NOMO-1 treated with dmso at 0.1 percent for 144 hours (cell line): ENCODE measurements at regions not wholly inside any gene's neighbourhood (a gene's known extent, or its start where the extent isn't known, plus 50 kb on each side); places are given as distances from the start of the nearest gene placed in this dataset.
"Not testable (repeated sequence)": the region's sequence is repeated elsewhere in the genome, so short reads cannot be mapped to it uniquely, and the experiment has no call there.

ENCODE experiments used
- DNase-seq: peaks from one replicate; lab custom pipeline; 2025; ENCODE audit not compliant: unreplicated experiment; lab: John Stamatoyannopoulos, UW

DNA sequence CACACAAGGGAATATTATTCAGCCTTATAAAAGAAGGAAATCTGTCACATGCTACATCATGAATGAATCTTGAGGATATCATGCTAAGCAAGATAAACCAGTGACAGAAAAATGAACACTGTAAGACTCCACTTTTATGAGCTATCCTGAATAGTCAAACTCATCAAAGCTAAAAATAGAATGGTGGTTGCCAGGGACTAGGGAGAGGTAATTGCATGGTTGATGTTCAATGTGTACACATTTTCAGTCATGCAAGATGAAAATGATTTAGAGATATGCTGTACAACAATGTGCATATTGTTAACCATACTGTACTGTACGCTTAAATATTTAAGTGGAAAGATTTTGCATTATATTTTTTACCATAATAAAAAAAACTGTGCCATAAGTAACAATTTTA is 1349.1 kb downstream of the XPNPEP1 start:
- DNase-seq: no peak

DNA sequence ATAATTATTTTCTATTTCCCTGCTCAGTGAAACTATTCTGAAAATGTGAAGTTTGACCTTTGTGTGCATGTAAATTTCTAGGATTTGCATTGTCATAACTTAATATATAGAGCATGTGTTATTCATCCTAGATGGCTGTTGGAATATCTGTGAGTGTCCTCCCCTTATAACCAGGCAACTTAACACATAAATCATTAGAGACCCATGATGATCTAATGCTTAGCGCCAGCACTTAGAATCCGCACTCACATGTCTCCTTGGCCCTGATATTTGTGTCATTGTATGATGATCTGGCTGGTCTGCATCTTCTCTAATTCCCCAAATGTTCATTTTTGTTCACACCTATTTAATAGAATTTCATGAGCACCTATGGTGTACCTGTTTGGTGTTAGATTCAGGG is 1354.5 kb downstream of the XPNPEP1 start:
- DNase-seq: no peak

DNA sequence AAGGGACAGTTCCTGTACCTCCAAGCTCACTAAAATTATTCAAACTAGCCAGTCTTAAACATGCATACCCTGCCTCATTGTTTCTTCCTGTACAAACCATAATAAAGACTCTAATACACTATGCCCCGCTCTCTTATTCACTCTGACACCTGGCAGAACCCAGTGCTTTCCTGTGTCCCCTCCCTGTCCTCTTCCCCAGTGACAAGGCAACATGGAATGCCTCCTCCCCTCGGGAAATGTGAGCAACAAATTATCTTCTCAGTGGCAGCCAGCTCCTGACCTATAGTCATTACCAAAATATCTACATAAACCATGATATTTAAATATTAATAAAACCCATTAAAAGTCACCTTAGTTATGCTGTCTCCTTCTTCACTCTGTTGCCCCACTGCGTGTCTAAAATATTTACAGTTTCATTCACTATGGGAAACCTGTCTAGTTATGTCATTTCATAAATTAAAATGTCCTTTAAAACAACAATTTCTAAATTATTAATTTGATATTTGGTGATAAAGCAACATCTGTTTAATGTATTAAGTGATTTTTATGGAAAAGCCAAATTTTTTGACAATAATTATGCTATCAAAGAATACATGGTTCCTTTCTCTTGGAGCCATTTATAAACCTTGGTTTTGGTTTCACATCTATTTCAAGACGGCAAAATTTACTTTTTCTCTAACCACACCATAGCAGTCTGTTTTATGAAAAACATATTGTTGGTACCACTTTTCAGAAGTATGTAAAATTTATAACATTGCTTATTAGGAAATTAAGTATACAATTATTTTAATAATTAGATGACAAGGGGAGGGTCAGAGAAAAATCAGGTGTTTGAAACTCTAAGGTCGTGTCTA is 1355.2 kb downstream of the XPNPEP1 start:
- DNase-seq: no peak

DNA sequence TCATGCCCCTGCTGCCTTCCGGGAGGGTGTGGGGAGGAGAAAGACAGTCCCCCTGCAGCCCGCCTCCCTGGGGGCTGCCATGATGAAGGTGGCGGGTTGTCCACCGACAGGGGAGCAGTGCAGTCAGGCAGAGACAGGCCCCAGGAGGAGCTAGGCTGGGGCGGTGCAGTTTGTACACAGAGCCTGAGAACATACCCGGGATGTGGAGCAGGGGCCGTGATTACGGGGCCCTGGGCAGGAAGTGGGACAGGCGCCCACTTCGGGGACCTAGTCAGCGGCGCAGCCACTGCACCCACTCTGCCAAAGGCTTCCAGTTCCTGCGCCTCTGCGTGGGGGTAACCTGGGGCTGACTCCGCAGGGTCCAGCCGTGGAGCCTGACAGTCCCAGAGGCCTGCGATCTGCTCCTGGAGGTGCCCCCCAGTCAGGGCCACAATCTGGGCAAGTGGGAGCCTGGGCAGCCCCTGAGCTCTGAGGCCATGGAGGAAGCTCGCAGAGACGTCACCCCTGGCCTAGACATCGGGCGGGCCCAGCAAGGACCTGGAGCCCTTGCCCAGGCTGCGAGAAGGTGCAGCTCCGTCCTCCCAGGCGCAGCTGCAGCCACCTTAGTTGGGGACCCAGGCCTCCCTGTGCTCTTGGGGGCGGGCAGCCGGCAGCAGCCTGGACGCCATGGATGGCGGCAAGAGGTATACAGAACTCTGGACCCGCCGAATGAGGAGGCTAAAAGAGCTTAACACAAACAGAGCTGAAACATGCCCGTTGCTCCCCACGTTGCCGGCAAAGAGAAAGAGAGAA is 1356.8 kb downstream of the XPNPEP1 start:
- DNase-seq: no peak

DNA sequence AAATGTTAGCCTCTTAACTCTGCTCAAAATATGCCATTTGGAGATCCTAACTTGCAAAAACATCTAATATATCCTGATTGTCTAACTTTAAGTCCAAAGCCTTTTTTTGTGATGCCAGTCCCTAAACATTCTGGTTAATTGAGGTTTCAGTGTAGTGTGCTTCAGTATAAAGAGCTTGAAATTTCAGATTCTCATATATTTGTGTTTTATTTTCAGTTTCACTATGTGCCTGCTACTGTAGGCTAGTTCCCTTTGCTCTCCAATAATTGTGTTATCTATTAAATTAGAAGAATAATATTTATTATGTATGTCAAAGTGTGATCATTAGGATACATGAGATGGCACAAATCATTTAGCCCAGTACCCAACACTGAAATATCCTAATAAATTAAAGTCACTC is 1361.2 kb downstream of the XPNPEP1 start:
- DNase-seq: no peak

DNA sequence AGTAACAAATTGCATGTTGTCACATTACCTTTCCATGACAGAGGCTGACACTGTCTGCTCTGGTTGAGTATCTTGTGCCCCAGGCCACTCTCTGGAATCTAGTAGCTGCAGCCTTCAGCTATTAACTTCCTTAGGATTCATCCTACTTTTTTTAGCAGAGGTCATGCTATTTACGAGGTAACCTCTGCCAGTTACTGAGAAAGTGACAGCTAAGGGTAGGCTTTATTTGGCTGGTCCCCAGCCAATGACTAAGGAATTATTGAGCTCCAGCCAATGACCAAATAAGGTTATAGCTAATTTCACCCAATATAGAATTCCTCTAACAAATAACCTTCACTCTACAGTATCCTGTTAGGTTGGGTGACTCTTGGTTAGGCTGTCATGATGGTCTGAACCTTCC is 1361.7 kb downstream of the XPNPEP1 start:
- no peak for DNase-seq

DNA sequence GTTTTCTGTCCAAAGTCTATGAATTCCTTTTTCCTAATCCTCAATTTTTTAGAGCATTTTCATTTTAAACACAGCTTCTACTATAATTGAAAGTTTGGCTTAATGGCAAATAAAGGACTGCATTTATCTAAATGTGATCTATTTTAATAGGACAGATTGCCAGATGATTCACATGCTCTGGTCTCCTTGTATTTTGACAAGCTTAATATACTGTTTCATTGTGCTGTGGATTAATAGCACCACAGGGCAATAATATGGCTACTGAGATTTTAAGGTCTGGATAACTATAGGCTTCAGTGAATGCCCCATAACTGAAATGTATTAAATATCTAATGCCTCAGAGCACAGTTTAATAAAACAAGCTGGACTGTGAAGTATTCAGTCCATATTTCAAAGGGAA is 1362.8 kb downstream of the XPNPEP1 start:
- DNase-seq: no peak

DNA sequence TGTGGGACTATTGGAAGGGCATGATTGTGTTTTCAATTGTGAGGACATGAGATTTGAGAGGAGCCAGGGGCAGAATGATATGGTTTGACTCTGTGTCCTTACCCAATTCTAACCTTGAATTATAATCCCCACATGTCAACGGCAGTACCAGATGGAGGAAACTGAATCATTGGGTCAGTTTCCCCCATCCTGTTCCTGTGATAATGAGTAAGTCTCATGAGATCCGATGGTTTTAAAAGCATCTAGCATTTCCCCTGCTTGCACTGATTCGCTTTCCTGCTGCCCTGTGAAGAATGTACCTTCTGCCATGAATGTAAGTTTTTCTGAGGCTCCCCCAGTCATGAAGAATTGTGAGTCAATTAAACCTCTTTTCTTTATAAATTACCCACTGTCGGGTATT is 1367.1 kb downstream of the XPNPEP1 start:
- no peak for DNase-seq

DNA sequence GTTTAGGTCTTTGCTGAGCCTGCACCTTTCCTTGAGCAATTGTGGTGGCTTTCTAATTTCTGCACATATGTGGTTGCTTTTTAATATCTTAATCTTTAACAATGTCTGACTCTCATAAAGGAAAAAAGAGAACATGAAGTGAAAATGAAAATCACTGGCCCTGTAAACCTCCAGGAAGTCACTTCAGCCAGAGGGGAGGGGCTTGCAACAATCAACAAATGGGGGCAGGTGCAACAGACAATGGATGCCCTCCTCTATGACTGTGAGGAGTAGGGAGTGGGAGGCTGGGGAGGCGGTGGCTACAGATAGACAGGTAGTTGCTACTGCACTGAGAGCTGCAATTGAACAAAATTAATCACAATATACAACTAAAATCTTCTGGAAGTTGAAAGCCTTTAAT is 1377.4 kb downstream of the XPNPEP1 start:
- no peak for DNase-seq

DNA sequence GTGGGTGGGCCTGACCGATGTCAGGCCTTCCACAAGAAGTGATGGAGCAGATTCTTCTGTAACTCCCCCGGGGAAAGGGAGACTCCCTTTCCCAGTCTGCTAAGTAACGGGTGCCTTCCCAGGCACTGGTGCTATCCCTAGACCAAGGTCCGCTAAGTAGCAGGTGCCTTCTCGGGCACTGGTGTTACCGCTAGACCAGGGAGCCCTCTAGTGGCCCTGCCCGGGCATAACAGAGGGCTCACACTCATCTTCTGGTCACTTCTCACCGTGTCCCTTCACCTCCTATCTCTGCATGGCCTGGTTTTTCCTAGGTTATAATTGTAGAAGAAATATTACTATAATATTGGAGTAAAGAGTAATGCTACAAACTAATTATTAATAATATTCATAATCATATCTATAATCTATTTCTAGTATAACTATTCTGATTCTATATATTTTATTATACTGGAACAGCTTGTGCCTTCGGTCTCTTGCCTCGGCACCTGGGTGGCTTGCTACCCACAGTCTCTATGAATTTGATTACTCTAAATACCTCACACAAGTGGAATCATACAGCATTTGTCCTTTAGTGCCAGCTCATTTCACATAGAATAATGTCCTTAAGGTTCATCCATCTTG is 1378.7 kb downstream of the XPNPEP1 start:
- peak; percentile 2 for DNase-seq

DNA sequence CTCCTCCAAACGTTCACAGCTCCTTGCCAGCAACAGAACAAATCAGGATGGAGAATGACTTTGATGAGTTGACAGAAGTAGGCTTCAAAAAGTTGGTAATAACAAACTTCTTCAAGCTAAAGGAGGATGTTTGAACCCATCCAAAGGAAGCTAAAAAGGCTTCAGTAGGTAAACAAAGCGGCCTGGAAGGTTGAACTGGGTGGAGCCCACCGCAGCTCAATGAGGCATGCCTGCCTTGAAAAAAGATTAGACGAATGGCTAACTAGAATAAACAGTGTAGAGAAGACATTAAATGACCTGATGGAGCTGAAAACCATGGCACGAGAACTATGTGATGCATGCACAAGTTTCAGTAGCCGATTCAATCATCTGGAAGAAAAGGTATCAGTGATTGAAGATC is 1369.0 kb upstream of the SORCS1 start:
- DNase-seq: not testable (repeated sequence)

DNA sequence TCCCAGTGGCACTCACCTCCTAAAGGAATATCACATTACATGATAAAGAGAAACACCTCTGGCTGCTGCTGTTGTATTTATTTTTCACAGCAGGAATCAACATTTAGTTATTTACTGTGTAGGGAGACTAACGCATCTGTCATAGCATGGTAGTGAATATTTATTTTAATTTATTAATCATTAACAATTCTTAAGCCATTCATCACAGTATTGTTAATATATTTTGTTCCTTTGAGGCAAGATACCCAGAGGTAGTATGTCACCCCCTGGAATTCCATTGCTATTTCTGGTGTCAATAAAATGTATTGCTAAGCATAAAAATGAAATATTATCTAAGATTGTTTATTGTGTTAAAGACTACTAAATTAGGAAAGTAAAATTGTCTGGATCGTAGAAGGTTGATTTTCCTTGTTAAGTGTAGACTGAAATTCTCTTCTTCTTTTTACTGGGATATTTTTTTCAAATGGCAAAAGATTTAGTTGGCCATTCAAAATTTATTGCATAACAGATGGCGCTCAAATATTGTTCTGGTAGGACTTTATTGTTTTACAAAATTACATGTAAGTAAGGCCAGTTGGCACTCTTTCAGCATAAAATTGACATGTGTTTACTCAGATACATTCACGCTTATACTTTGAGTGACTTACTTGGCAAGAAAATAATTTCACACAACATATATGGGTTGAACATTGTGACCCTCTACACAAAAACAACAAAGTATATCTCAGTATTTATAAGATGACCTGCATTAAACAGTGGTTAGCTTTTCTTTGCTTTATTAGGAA is 1358.7 kb upstream of the SORCS1 start:
- no peak for DNase-seq

DNA sequence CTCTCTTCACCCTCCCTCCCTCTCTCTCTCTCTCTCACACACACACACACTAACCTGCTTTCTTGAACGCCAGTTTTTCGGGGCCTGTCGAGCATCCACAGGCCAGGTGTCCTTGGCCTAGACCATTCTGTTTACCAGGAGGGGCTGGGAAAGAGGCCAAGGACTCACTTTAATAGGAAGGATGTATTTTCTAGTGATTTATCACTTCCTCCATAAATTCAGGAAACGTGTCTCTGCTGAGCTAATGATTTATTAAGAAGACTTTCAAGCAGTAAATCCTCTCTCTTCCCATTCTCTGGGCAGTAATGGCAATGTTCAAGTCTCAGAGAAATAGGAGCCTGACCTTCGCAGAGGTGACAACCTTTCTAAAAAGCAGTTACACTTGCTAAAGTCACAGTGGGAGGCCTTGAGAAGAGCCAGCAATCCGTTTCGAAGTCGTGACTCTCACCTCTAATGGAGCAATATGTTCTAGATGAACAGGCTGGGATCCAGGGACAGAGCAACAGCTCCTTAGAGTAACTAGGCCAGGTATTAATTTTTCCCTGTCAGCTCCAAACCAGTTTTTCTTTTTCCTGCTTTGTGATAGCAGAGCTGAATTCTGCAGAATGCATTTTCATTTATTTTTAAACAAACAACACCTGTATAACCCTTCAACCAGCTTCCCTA is 1357.5 kb upstream of the SORCS1 start:
- no peak for DNase-seq

DNA sequence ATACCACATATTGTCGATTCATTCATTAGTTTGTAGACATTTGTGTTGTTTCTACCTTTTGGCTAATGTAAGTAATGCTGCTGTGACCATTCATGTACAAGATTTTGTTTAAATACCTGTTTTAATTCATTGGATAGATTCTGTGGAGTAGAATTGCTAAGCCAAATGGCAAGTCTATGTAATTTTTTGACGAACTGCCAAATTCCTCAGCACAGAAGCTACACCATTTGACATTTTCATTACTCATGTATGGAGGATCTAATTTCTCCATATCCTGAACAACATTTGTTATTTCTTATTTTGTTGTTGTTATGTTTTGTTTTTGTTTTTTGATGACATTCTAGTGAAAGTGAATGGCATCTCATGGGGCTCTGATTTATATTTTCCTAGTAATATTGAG is 1351.3 kb upstream of the SORCS1 start:
- no peak for DNase-seq

DNA sequence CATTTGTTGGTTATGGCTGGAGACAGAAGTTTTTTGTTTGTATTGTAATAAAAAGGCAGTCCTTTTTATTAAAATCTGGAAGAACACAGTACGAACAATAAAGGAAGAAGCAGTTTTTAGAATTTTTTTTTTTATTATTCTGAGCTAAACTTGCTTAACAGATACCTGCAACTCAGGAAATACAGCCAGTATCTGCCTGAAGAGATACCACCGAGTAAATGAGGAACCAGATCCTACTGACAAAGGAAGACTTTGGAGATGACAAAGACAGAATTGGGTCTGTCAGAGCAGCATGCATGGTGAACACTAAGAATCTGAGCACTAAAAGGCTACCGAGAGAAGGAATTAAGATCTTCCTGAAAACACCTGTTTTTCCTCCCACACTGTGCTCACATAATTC is 1335.9 kb upstream of the SORCS1 start:
- no peak for DNase-seq

DNA sequence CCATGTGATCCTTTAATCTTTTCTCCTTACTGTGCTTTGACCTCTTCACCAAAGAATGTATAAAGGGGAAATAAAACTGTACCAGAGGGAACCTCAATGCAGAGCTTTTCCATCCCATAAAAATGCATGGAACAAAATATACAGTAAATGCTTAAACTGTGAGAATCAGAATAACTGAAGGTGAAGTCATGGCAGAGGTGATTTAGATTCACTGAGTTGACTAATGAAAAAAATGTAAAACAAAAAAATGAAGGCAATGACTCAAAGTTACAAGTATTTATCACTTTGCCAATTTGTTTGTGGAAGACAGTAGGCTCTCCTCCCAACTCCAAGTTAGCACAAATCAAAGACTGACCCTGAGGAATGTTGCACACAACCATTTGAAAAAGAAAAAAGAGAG is 1331.6 kb upstream of the SORCS1 start:
- DNase-seq: no peak

DNA sequence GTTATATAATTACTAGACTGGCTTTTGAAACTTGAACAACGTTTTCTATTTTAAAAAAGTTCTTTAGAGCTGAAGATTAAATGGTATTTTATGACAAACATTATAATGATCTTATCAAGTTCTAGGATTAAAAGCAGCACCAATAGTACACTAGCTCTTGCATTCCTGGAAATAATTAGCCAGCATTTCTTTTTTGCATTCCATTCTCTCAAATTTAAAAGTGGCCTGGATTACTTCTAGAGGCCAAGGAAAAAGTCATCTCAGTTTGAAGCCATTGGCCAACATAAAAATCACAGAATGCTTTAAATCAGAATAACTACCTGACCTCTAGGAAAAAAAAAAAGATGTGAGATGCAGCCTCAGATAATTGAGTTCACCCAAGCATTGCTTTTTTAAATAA is 1326.4 kb upstream of the SORCS1 start:
- DNase-seq: no peak

DNA sequence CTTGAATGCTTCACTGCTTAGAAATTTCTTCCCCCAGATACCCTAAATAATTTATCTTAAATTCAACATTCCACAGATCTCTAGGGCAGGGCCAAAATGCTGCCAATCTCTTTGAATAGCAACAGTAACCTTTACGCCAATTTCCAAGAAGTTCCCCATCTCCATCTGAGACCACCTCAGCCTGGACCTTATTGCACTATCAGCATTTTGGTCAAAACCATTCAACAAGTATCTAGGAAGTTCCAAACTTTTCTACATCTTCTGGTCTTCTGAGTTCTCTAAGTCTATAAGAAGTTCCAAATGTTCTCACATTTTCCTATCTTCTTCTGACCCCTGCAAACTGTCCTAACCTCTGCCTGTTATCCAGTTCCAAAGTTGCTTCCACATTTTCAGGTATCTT is 1306.9 kb upstream of the SORCS1 start:
- DNase-seq: no peak

DNA sequence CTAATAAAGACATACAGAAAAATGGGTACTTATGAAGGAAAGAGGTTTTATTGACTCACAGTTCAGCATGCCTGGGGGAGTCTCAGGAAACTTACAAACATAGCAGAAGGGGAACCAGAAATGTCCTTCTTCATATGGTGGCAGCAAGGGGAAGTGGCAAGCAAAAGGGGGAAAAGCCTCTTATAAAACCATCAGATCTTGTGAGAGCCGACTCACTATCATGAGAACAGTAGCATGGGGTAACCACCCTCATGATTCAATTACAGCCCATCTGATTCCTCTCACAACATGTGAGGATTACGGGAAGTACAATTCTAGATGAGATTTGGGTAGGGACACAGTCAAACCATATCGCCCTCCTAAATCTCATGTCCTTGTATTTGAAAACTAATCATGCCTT is 1305.4 kb upstream of the SORCS1 start:
- DNase-seq: no peak

DNA sequence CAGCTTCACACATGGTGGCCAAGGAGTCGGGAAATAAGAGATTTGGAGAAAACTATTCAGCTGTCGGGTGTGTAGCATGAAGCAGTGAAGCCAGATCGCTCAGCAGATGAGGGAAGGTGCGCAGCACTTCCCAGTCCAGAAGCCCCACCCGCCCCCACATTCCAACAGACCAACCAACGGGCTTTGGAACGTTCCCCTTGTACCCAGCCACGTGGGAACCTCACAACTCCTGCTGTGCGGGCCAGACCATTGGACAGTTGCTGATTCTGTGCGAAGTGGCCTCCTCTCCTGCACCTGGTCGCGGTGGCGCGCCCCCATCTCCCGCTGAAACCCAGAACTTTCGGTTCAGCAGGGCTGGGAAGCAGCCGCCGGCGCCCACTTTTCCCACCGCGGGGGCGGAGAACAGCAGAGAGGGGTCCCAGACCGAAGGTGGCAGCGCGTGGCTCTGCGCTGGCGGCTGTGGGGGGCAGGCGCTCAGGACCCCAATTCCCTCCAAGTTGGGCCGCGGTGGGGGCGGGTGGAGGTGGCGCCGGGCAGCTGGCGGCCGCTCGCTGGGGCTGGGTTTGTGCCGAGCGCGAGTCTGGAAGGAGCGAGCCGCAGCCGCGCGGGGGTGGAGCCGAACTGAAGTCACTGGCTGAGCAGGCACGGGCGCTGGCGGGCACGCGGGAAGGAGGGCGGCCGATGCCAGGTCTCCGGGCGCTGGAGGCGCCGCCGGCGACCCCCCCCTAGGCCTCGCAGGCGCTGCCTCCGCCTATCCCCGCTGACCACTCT is 1301.5 kb upstream of the SORCS1 start:
- no peak for DNase-seq
